ENCODE measurements at regions not wholly inside any gene's neighbourhood (a gene's known extent, or its start where the extent isn't known, plus 50 kb on each side); places are given as distances from the start of the nearest gene placed in this dataset.

- H3K27ac ChIP-seq, result no peak overlapping the region
- H3K9me3 ChIP-seq, result no peaks in the 10 kb centered on the region
- no peak overlapping the region for H3K4me3 ChIP-seq
- no peaks in the 10 kb centered on the region for H3K27me3 ChIP-seq
- WGBS, 2 donors, result 84 to 86% methylated on average over 6 of the region's 6 CpGs
- intact Hi-C loops (cut with DNase I; ENCODE audit: low total_unique reads), result no loop called here
- no peak for DNase-seq
- H3K4me1 ChIP-seq, result no peaks in the 10 kb centered on the region
- TF ChIP-seq POLR2A (IDR thresholded peaks at IDR 0.05) (no peak), CTCF (IDR thresholded peaks at IDR 0.05) (no peak)
- H3K36me3 ChIP-seq (ENCODE audit: low read depth, missing control alignments), result no peaks in the 10 kb centered on the region
Measured at GRCh38 chr5:74167206-74167929, 473.2 kb downstream of the ENC1 start.

GRCh38 chr5:74166064-74166463, 474.5 kb downstream of the ENC1 start:
- no peak overlapping the region for H3K27ac ChIP-seq
- no peaks in the 10 kb centered on the region for H3K36me3 ChIP-seq (ENCODE audit: low read depth, missing control alignments)
- 30 to 42% methylated on average over 2 of the region's 2 CpGs for WGBS, 2 donors
- H3K4me1 ChIP-seq, result no peaks in the 10 kb centered on the region
- DNase-seq, result no peak
- no peak overlapping the region for H3K4me3 ChIP-seq
- TF ChIP-seq POLR2A (IDR thresholded peaks at IDR 0.05) (no peak), CTCF (IDR thresholded peaks at IDR 0.05) (no peak)
- H3K9me3 ChIP-seq, result no peaks in the 10 kb centered on the region
- H3K27me3 ChIP-seq, result no peaks in the 10 kb centered on the region
- intact Hi-C loops (cut with DNase I; ENCODE audit: low total_unique reads), result no loop called here

- no peaks in the 10 kb centered on the region for H3K4me1 ChIP-seq
- 67 to 76% methylated on average over 3 of the region's 3 CpGs for WGBS, 2 donors
- intact Hi-C loops (cut with DNase I; ENCODE audit: low total_unique reads), result no loop called here
- no peaks in the 10 kb centered on the region for H3K36me3 ChIP-seq (ENCODE audit: low read depth, missing control alignments)
- DNase-seq, result no peak
- H3K27me3 ChIP-seq, result no peaks in the 10 kb centered on the region
- no peak for TF ChIP-seq POLR2A (IDR thresholded peaks at IDR 0.05)
- no peak for TF ChIP-seq CTCF (IDR thresholded peaks at IDR 0.05)
- H3K4me3 ChIP-seq, result no peak overlapping the region
- H3K27ac ChIP-seq, result no peak overlapping the region
- no peaks in the 10 kb centered on the region for H3K9me3 ChIP-seq
Measured at GRCh38 chr5:74164725-74165235, 475.7 kb downstream of the ENC1 start.

- H3K27me3 ChIP-seq, result no peaks in the 10 kb centered on the region
- H3K27ac ChIP-seq, result no peak overlapping the region
- no peak overlapping the region for H3K4me3 ChIP-seq
- intact Hi-C loops (cut with DNase I; ENCODE audit: low total_unique reads), result no loop called here
- TF ChIP-seq CTCF (IDR thresholded peaks at IDR 0.05) (no peak), POLR2A (IDR thresholded peaks at IDR 0.05) (no peak)
- 56 to 79% methylated on average over 2 of the region's 2 CpGs for WGBS, 2 donors
- H3K36me3 ChIP-seq (ENCODE audit: low read depth, missing control alignments), result no peaks in the 10 kb centered on the region
- no peak for DNase-seq
- H3K4me1 ChIP-seq, result no peaks in the 10 kb centered on the region
- H3K9me3 ChIP-seq, result no peaks in the 10 kb centered on the region
Measured at GRCh38 chr5:74162524-74162923, 478.0 kb downstream of the ENC1 start.

GRCh38 chr5:74161170-74161569, 479.4 kb downstream of the ENC1 start:
- Histone ChIP-seq H3K36me3 (ENCODE audit: low read depth, missing control alignments) (no peaks in the 10 kb centered on the region), H3K27me3 (no peaks in the 10 kb centered on the region), H3K4me1 (no peaks in the 10 kb centered on the region), H3K4me3 (no peak overlapping the region), H3K9me3 (no peaks in the 10 kb centered on the region), H3K27ac (no peak overlapping the region)
- intact Hi-C loops (cut with DNase I; ENCODE audit: low total_unique reads), result no loop called here
- no peak for DNase-seq
- no peak for TF ChIP-seq POLR2A (IDR thresholded peaks at IDR 0.05)
- TF ChIP-seq CTCF (IDR thresholded peaks at IDR 0.05), result no peak
- 97% methylated on average over 1 of the region's 1 CpG for WGBS, 2 donors

Data from testis (tissue), 2 donors.